Gastroesophageal sphincter (tissue), 3 donors: ENCODE measurements at regions not wholly inside any gene's neighbourhood (a gene's known extent, or its start where the extent isn't known, plus 50 kb on each side); places are given as distances from the start of the nearest gene placed in this dataset.

Experiments
- EP300 ChIP-seq: sonication (generic); formaldehyde crosslinking; IDR thresholded peaks from one replicate; pipeline ENCODE4 v1.6.1; 2017; ENCODE audit warnings: antibody characterized with exemption, mild to moderate bottlenecking
- POLR2A ChIP-seq, 2 donors: fragments of 450-650 bp; IDR thresholded peaks; one replicate each; pipeline ENCODE4 v1.6.1; 2017; ENCODE audit warnings: antibody characterized with exemption in 2 of 2, mild to moderate bottlenecking in 2 of 2, moderate library complexity in 1 of 2
- POLR2AphosphoS5 ChIP-seq: sonication (generic); formaldehyde crosslinking; IDR thresholded peaks from one replicate; pipeline ENCODE4 v1.6.1; 2017; ENCODE audit warnings: antibody characterized with exemption
- TF ChIP-seq, protein P1 (sequence below), 4 experiments: fragments of 200-600 bp in 2 of 4; fragments of 450-650 bp in 2 of 4; sonication (generic) in 1 of 4; IDR thresholded peaks; one replicate each; pipeline ENCODE4 v1.5.1; 2017 to 2019; ENCODE audit warnings: antibody characterized with exemption in 4 of 4, mild to moderate bottlenecking in 2 of 4, moderate library complexity in 2 of 4

DNA sequence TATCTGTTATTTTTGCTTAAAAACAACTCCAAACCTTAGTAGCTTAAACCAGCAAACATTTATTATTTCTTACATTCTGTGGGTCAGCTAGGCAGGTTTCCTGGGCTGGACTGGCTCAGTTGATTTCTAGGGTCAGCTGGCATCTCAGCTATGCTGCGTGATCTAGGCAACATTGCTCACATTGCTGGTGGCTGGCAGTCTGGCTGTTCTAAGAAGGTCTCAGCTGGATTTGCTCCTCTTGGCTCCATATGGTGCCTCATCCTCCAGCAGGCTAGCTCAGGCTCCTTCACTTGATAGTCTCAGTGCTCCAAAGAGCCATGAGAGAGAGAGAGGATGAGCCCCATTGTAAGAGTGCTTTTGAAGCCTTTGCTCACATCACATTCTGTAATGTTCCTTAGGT lies 470.6 kb upstream of the CDH5 start:
- TF ChIP-seq POLR2AphosphoS5 (no peak), POLR2A (IDR thresholded peaks at IDR 0.05) (no peak), EP300 (no peak)
- TF ChIP-seq, protein P1, sequence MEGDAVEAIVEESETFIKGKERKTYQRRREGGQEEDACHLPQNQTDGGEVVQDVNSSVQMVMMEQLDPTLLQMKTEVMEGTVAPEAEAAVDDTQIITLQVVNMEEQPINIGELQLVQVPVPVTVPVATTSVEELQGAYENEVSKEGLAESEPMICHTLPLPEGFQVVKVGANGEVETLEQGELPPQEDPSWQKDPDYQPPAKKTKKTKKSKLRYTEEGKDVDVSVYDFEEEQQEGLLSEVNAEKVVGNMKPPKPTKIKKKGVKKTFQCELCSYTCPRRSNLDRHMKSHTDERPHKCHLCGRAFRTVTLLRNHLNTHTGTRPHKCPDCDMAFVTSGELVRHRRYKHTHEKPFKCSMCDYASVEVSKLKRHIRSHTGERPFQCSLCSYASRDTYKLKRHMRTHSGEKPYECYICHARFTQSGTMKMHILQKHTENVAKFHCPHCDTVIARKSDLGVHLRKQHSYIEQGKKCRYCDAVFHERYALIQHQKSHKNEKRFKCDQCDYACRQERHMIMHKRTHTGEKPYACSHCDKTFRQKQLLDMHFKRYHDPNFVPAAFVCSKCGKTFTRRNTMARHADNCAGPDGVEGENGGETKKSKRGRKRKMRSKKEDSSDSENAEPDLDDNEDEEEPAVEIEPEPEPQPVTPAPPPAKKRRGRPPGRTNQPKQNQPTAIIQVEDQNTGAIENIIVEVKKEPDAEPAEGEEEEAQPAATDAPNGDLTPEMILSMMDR (IDR thresholded peaks at IDR 0.05) = no peak
